ENCODE measurements at regions not wholly inside any gene's neighbourhood (a gene's known extent, or its start where the extent isn't known, plus 50 kb on each side); places are given as distances from the start of the nearest gene placed in this dataset.

- DNase-seq (no peak), ATAC-seq (no peak)
- Histone ChIP-seq H3K4me1 (no peaks in the 10 kb centered on the region), H3K27ac (no peak overlapping the region), H3K27me3 (no peaks in the 10 kb centered on the region), H3K9me3 (no peaks in the 10 kb centered on the region), H3K36me3 (no peaks in the 10 kb centered on the region), H3K4me3 (no peak overlapping the region)
- no peak for TF ChIP-seq POLR2A (IDR thresholded peaks at IDR 0.05)
- no peak for TF ChIP-seq CTCF (IDR thresholded peaks at IDR 0.05 in 4 of 5, conservative IDR thresholded peaks at IDR 0.05 in 1 of 5)
- intact Hi-C loops (cut with DNase I; ENCODE audit: low total_unique reads) = no loop called here
- in situ Hi-C loops (cut with MboI; ENCODE audit: low sequenced_read_pairs in 4 of 4) = no loop called here
Observed at GRCh38 chr5:101662263-101662662, 633.8 kb downstream of the SLCO4C1 start.

- Histone ChIP-seq H3K4me3 (no peak overlapping the region), H3K9me3 (no peaks in the 10 kb centered on the region), H3K36me3 (no peaks in the 10 kb centered on the region), H3K27ac (no peak overlapping the region), H3K27me3 (no peaks in the 10 kb centered on the region), H3K4me1 (no peaks in the 10 kb centered on the region)
- DNase-seq (no peak), ATAC-seq (no peak)
- intact Hi-C loops (cut with DNase I; ENCODE audit: low total_unique reads) (no loop called here), in situ Hi-C loops (cut with MboI; ENCODE audit: low sequenced_read_pairs in 4 of 4) (no loop called here)
- no peak for TF ChIP-seq CTCF (IDR thresholded peaks at IDR 0.05 in 4 of 5, conservative IDR thresholded peaks at IDR 0.05 in 1 of 5)
- TF ChIP-seq POLR2A (IDR thresholded peaks at IDR 0.05) = no peak
Observed at GRCh38 chr5:101658433-101658832, 637.7 kb downstream of the SLCO4C1 start.

GRCh38 chr5:101653996-101654395 lies 642.1 kb downstream of the SLCO4C1 start:
- no peak for ATAC-seq
- no peaks in the 10 kb centered on the region for H3K4me1 ChIP-seq
- H3K36me3 ChIP-seq = no peaks in the 10 kb centered on the region
- no peaks in the 10 kb centered on the region for H3K27me3 ChIP-seq
- in situ Hi-C loops (cut with MboI; ENCODE audit: low sequenced_read_pairs in 4 of 4) (no loop called here), intact Hi-C loops (cut with DNase I; ENCODE audit: low total_unique reads) (no loop called here)
- H3K27ac ChIP-seq = no peak overlapping the region
- DNase-seq = no peak
- H3K4me3 ChIP-seq = no peak overlapping the region
- TF ChIP-seq POLR2A (IDR thresholded peaks at IDR 0.05) = no peak
- no peak for TF ChIP-seq CTCF (IDR thresholded peaks at IDR 0.05 in 4 of 5, conservative IDR thresholded peaks at IDR 0.05 in 1 of 5)
- no peaks in the 10 kb centered on the region for H3K9me3 ChIP-seq

DNA sequence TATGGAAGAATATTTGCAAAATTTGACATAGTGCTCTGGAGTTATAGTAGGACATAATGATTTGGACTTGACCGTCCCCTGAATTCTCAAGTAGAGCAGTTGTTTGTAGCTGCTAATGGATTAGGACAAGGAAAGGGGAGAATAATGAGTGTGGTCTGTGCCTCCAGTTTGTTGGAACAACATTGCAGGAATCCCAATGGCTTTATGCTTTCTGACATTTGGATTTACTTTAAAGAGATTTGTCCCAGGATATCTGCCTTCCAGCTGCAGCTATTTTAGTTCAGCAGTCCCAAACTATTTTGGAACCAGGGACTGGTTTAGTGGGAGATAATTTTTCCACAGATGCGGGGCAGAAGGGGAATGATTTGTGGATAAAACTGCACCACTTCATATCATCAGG lies 648.2 kb downstream of the SLCO4C1 start:
- ATAC-seq = no peak
- H3K27ac ChIP-seq = no peak overlapping the region
- no peak for TF ChIP-seq CTCF (IDR thresholded peaks at IDR 0.05 in 4 of 5, conservative IDR thresholded peaks at IDR 0.05 in 1 of 5)
- TF ChIP-seq POLR2A (IDR thresholded peaks at IDR 0.05) = no peak
- DNase-seq = no peak
- no peaks in the 10 kb centered on the region for H3K36me3 ChIP-seq
- H3K9me3 ChIP-seq = no peaks in the 10 kb centered on the region
- intact Hi-C loops (cut with DNase I; ENCODE audit: low total_unique reads) (no loop called here), in situ Hi-C loops (cut with MboI; ENCODE audit: low sequenced_read_pairs in 4 of 4) (no loop called here)
- H3K4me1 ChIP-seq = no peaks in the 10 kb centered on the region
- H3K4me3 ChIP-seq = no peak overlapping the region
- no peaks in the 10 kb centered on the region for H3K27me3 ChIP-seq

DNA sequence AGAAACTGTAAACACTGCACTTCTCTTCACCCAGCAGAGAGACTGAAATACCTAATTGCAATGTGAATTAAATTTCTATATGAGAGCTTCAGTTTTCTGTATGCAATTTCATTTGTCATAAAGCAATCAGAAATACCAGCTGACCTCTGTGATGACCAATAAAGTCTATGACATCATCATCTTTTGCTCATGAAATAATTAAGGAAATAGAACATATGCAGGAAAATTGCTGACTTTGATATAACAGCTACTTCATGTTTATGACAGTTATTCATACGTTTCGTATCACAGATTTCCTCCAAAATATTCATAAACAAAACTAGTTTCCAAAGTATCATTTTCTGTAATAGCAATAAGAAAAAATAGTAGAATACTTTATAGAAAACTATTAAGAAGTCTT lies 652.3 kb downstream of the SLCO4C1 start:
- Histone ChIP-seq H3K9me3 (no peaks in the 10 kb centered on the region), H3K4me3 (no peak overlapping the region), H3K27ac (no peak overlapping the region), H3K36me3 (no peaks in the 10 kb centered on the region), H3K27me3 (no peaks in the 10 kb centered on the region), H3K4me1 (no peaks in the 10 kb centered on the region)
- in situ Hi-C loops (cut with MboI; ENCODE audit: low sequenced_read_pairs in 4 of 4) = no loop called here
- ATAC-seq = no peak
- intact Hi-C loops (cut with DNase I; ENCODE audit: low total_unique reads) = no loop called here
- DNase-seq = no peak
- TF ChIP-seq CTCF (IDR thresholded peaks at IDR 0.05 in 4 of 5, conservative IDR thresholded peaks at IDR 0.05 in 1 of 5) = no peak
- TF ChIP-seq POLR2A (IDR thresholded peaks at IDR 0.05) = no peak
